ENCODE measurements at regions not wholly inside any gene's neighbourhood (a gene's known extent, or its start where the extent isn't known, plus 50 kb on each side); places are given as distances from the start of the nearest gene placed in this dataset.

- H4K91ac ChIP-seq (ENCODE audit: insufficient read length, low read depth, low read length): no peak overlapping the region
- no peak overlapping the region for H3K4me2 ChIP-seq (ENCODE audit: insufficient read depth, insufficient read length, low read length)
- H3K36me3 Mint-ChIP-seq (ENCODE audit: insufficient read depth in 1 of 3, low read depth in 3 of 3): no peaks in the 10 kb centered on the region
- DNase-seq: no peak
- no peaks in the 10 kb centered on the region for H3K79me1 ChIP-seq (ENCODE audit: insufficient read depth, low read depth, low read length, poor library complexity, severe bottlenecking)
- TF ChIP-seq CTCF (conservative IDR thresholded peaks at IDR 0.05): no peak
- H2BK12ac ChIP-seq (ENCODE audit: insufficient read length, low read depth, low read length): no peak overlapping the region
- H4K5ac ChIP-seq (ENCODE audit: insufficient read length, low read depth, low read length): no peak overlapping the region
- no peaks in the 10 kb centered on the region for H4K20me1 ChIP-seq (ENCODE audit: control insufficient read depth, insufficient read depth, insufficient read length)
- H3K14ac ChIP-seq (ENCODE audit: insufficient read depth, low read length): no peak overlapping the region
- H3K79me2 ChIP-seq (ENCODE audit: insufficient read depth, low read length): no peaks in the 10 kb centered on the region
- no peaks in the 10 kb centered on the region; the same call in 1 of the 2 replicates for H3K27me3 Mint-ChIP-seq (ENCODE audit: low read depth)
- no peak overlapping the region for H2AK5ac ChIP-seq (ENCODE audit: insufficient read length, low read length)
- H3K9ac ChIP-seq (ENCODE audit: extremely low read depth, insufficient read length, low read length): no peak overlapping the region
- no peak overlapping the region for H2BK5ac ChIP-seq (ENCODE audit: insufficient read length, low read length)
- peaks cover 0 to 2% of the 10 kb centered on the region in 2 experiments; a peak in 1 of 4 replicates for H3K4me1 Mint-ChIP-seq
- H3K4ac ChIP-seq (ENCODE audit: low read depth, low read length): no peak overlapping the region
- H3K27ac Mint-ChIP-seq: no peak overlapping the region
- no peak overlapping the region for H3K23ac ChIP-seq (ENCODE audit: insufficient read length, low read depth, low read length)
- no peak overlapping the region for H4K8ac ChIP-seq (replicated peaks; ENCODE audit: insufficient read length, low read depth, low read length)
- H2AFZ ChIP-seq (ENCODE audit: low read length): no peak overlapping the region
- H3K27me3 ChIP-seq (ENCODE audit: insufficient read depth, low read length): no peaks in the 10 kb centered on the region
- no peak overlapping the region for H2BK15ac ChIP-seq (ENCODE audit: low read depth, low read length)
- H3K56ac ChIP-seq (ENCODE audit: insufficient read length, low read depth, low read length): no peak overlapping the region
- no peak overlapping the region for H2BK20ac ChIP-seq (ENCODE audit: low read depth, low read length, poor library complexity, severe bottlenecking)
- no peak overlapping the region for H2BK120ac ChIP-seq (ENCODE audit: low read depth, low read length, poor library complexity, severe bottlenecking)
- no CpG with 5 or more reads among the region's 4 CpGs for WGBS (ENCODE audit: extremely low coverage, insufficient read length, low lambda C conversion rate)
- no peaks in the 10 kb centered on the region; a peak in 1 of 5 replicates for H3K9me3 Mint-ChIP-seq
- no peak overlapping the region for H3T11ph ChIP-seq (ENCODE audit: low read length)
- no peaks in the 10 kb centered on the region for H3K9me3 ChIP-seq (ENCODE audit: control insufficient read depth, low read depth, low read length)
- H3K27ac ChIP-seq (ENCODE audit: insufficient read length, low read depth, low read length): no peak overlapping the region
- no peak overlapping the region for H3K18ac ChIP-seq (ENCODE audit: insufficient read length, low read depth, low read length)
- H3K4me3 Mint-ChIP-seq: no peak overlapping the region
- H3K4me1 ChIP-seq (ENCODE audit: insufficient read depth, low read length): no peaks in the 10 kb centered on the region
- no peaks in the 10 kb centered on the region for H3K23me2 ChIP-seq (ENCODE audit: insufficient read length, low read depth, low read length, poor library complexity, severe bottlenecking)
Observed at GRCh38 chr18:73973972-73974371, 173.7 kb downstream of the FBXO15 start.

All from H9 (cell line).